ENCODE measurements at regions not wholly inside any gene's neighbourhood (a gene's known extent, or its start where the extent isn't known, plus 50 kb on each side); places are given as distances from the start of the nearest gene placed in this dataset.

DNA sequence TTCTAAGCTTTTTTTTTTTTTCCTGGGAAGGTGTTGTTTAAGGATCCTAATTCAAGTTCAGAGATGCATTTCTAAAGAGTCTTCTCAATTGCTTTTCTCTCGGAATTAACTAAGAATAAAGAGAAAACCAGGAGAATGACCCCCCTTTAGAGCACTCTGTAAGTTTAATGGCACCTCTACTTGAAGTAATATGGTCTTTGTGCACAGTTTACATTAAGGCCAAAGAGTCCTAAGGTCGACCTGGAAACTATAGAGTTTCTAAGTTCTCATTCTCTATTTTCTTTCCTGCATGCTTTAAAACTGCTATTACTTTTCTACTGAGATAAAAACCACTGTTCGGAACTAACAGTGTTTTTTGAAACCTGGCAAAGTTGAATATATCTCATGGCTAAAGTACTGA lies 923.1 kb upstream of the CDH10 start:
- Histone ChIP-seq H3K27me3 (replicated peaks; ENCODE audit: insufficient read depth) (no peaks in the 10 kb centered on the region), H3K27ac (no peak overlapping the region), H3K4me1 (ENCODE audit: control insufficient read depth in 1 of 2, low read depth in 2 of 2) (no peaks in the 10 kb centered on the region), H3K9me3 (no peaks in the 10 kb centered on the region), H3K4me3 (no peak overlapping the region), H3K36me3 (no peaks in the 10 kb centered on the region)
- ATAC-seq (ENCODE audit: insufficient number of reproducible peaks, low FRiP score, low read depth) (no peak), DNase-seq (ENCODE audit: low spot score) (no peak)
- TF ChIP-seq, protein P1, sequence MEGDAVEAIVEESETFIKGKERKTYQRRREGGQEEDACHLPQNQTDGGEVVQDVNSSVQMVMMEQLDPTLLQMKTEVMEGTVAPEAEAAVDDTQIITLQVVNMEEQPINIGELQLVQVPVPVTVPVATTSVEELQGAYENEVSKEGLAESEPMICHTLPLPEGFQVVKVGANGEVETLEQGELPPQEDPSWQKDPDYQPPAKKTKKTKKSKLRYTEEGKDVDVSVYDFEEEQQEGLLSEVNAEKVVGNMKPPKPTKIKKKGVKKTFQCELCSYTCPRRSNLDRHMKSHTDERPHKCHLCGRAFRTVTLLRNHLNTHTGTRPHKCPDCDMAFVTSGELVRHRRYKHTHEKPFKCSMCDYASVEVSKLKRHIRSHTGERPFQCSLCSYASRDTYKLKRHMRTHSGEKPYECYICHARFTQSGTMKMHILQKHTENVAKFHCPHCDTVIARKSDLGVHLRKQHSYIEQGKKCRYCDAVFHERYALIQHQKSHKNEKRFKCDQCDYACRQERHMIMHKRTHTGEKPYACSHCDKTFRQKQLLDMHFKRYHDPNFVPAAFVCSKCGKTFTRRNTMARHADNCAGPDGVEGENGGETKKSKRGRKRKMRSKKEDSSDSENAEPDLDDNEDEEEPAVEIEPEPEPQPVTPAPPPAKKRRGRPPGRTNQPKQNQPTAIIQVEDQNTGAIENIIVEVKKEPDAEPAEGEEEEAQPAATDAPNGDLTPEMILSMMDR (IDR thresholded peaks at IDR 0.05): no peak

DNA sequence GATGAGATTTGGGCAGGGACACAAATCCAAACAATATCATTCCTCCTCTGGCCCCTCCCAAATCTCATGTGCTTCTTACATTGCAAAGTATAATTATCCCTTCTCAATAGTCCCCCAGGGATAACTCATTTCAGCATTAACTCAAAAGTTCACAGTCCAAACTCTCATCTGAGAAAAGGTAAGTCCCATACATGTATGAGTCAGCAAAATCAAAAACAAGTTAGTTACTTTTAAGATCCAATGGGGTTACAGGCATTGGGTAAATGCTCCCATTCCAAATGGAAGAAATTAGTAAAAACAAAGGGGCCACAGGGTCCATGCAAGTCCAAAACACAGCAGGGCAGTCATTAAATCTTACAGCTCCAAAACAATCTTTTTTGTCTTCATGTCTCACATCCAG lies 917.9 kb upstream of the CDH10 start:
- H3K4me3 ChIP-seq: no peak overlapping the region
- DNase-seq (ENCODE audit: low spot score) (no peak), ATAC-seq (ENCODE audit: insufficient number of reproducible peaks, low FRiP score, low read depth) (no peak)
- no peaks in the 10 kb centered on the region for H3K4me1 ChIP-seq (ENCODE audit: control insufficient read depth in 1 of 2, low read depth in 2 of 2)
- H3K27me3 ChIP-seq (replicated peaks; ENCODE audit: insufficient read depth): no peaks in the 10 kb centered on the region
- TF ChIP-seq, protein P1 (IDR thresholded peaks at IDR 0.05): no peak
- H3K36me3 ChIP-seq: no peaks in the 10 kb centered on the region
- H3K9me3 ChIP-seq: no peaks in the 10 kb centered on the region
- H3K27ac ChIP-seq: no peak overlapping the region

DNA sequence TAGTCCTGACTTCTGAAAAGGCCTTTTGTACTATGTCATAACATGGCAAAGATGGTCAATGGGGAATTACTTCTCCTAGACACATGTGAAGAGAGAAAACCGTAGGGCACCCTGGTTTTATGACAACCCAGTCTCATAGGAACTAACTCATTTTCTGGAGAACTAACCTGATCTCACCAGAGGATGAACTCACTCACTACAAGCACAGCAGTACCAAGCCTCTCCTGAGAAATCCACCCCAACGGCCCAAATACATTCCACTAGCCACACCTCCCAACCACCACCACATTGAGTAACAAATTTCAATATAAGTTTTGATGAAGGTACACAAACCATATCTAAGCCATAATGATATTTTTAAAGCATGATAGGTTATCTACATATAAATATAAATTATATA lies 909.3 kb upstream of the CDH10 start:
- Histone ChIP-seq H3K27me3 (replicated peaks; ENCODE audit: insufficient read depth) (no peaks in the 10 kb centered on the region), H3K36me3 (no peaks in the 10 kb centered on the region), H3K4me1 (ENCODE audit: control insufficient read depth in 1 of 2, low read depth in 2 of 2) (no peaks in the 10 kb centered on the region), H3K9me3 (no peaks in the 10 kb centered on the region), H3K4me3 (no peak overlapping the region), H3K27ac (no peak overlapping the region)
- no peak for ATAC-seq (ENCODE audit: insufficient number of reproducible peaks, low FRiP score, low read depth)
- DNase-seq (ENCODE audit: low spot score): no peak
- TF ChIP-seq, protein P1 (IDR thresholded peaks at IDR 0.05): no peak

DNA sequence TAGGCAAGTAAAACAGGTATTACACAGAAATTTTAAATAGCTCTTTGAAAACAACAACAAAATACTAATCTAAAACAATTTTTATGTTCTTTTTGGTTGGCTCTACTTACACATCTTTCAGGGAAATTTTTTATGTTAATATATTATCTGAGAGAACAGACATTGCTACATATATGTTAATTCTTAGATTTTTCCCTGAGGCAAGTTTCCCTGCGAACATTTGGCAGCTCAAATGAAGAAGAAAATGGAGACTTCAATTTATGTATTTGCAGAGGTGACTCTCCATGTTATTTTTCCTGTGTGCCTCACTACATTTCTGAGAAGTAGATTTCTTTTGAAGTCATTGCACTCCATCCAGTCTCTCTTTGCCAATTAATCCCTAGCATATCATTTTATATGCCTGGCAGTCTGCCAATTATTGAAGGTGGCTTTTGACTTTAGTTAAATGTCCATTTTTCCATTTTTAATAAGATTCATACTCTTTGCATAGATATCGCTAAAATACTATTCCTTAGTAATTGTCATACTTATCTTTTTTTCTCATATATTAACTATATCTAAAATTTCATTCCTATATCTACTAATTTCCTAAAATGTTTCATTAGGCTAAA lies 908.2 kb upstream of the CDH10 start:
- TF ChIP-seq, protein P1 (IDR thresholded peaks at IDR 0.05): no peak
- DNase-seq (ENCODE audit: low spot score): no peak
- Histone ChIP-seq H3K36me3 (no peaks in the 10 kb centered on the region), H3K27me3 (replicated peaks; ENCODE audit: insufficient read depth) (no peaks in the 10 kb centered on the region), H3K4me3 (no peak overlapping the region), H3K4me1 (ENCODE audit: control insufficient read depth in 1 of 2, low read depth in 2 of 2) (no peaks in the 10 kb centered on the region), H3K27ac (no peak overlapping the region), H3K9me3 (no peaks in the 10 kb centered on the region)
- no peak for ATAC-seq (ENCODE audit: insufficient number of reproducible peaks, low FRiP score, low read depth)

DNA sequence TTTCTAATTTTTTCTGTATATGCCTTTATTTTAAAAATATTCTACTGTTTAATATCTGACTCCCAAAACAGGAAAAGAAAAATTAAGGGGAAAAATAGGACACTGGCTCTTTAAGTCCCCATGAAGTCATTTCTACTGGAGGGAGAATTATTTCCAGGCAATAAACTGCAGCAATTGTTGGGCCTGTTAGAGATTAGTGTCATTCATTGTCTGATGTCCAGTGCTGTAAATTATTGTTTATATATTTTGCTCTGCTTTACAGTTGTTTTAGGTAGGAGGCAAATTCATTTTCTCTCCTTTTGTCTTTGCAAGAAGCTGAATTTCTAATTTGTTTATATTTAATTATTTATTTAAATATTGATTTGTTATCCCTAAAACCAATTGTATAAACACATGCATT lies 906.0 kb upstream of the CDH10 start:
- Histone ChIP-seq H3K9me3 (no peaks in the 10 kb centered on the region), H3K4me1 (ENCODE audit: control insufficient read depth in 1 of 2, low read depth in 2 of 2) (no peaks in the 10 kb centered on the region), H3K36me3 (no peaks in the 10 kb centered on the region), H3K27me3 (replicated peaks; ENCODE audit: insufficient read depth) (no peaks in the 10 kb centered on the region), H3K4me3 (no peak overlapping the region), H3K27ac (no peak overlapping the region)
- no peak for ATAC-seq (ENCODE audit: insufficient number of reproducible peaks, low FRiP score, low read depth)
- TF ChIP-seq, protein P1 (IDR thresholded peaks at IDR 0.05): no peak
- no peak for DNase-seq (ENCODE audit: low spot score)
